ENCODE measurements at regions not wholly inside any gene's neighbourhood (a gene's known extent, or its start where the extent isn't known, plus 50 kb on each side); places are given as distances from the start of the nearest gene placed in this dataset.
A peak's percentile ranks its signal among the peaks of the same experiment; 100 is the strongest.

DNA sequence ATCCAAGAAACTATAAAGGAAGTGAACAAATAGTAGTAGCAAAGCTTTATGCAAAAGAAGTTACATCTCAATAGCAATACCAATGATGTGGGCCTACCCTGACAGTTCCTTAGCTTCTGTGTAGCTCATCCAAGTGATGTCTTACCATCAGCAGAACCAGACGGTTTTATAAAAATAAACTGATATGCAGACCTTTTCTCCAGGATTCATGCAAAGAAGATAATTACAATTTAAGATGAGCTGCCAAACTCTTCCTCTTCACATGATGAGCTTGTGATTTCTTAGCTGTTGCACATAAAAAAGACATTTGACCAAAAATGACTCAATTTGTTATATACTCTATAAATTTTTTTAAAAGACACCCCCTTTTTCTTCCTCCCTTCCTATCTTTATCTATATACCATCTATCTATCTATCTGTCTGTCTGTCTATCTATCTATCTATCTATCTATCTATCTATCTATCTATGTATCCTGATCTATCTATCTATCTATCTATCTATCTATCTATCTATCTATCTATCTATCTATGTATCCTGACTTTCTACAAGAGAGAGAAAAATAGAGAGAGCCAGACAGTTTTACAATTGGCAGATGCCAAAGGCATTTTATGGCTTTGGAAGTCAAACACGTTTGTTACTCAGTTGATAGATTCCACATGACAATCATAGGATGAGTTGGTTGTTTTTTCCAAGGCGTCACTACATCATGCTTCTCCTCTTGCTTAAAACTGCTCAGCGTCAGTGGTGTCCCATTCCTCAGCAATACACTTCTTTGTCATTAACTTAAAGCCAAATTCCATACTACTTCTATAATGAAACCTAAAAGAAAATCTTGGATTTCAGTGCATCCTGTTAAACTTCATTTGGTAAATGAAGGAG, 65.9 kb upstream of the ACTR3 start:
- CTCF ChIA-PET (ENCODE audit: low intra/inter-chr PET ratio): no interaction called here
- WGBS (ENCODE audit: insufficient coverage, low coverage, missing lambda C conversion rate): 26% methylated on average over 4 of the region's 4 CpGs
- no TSS peak for BruUV-seq (replicated peaks)
- no peaks in the 10 kb centered on the region for H3K9me1 ChIP-seq (ENCODE audit: control insufficient read depth, insufficient read depth, low read length)
- no peak for ATAC-seq
- H3K9me3 ChIP-seq (replicated peaks; ENCODE audit: control insufficient read depth, insufficient read depth, low read depth, low read length): no peaks in the 10 kb centered on the region
- TF ChIP-seq GATAD2B (IDR thresholded peaks at IDR 0.05; ENCODE audit: borderline replicate concordance): peak; percentile 63; the same call in 1 of the 2 replicates
- peak; percentile 94 for TF ChIP-seq DACH1 (IDR thresholded peaks at IDR 0.05; ENCODE audit: partially characterized antibody)
- TF ChIP-seq, protein P1, sequence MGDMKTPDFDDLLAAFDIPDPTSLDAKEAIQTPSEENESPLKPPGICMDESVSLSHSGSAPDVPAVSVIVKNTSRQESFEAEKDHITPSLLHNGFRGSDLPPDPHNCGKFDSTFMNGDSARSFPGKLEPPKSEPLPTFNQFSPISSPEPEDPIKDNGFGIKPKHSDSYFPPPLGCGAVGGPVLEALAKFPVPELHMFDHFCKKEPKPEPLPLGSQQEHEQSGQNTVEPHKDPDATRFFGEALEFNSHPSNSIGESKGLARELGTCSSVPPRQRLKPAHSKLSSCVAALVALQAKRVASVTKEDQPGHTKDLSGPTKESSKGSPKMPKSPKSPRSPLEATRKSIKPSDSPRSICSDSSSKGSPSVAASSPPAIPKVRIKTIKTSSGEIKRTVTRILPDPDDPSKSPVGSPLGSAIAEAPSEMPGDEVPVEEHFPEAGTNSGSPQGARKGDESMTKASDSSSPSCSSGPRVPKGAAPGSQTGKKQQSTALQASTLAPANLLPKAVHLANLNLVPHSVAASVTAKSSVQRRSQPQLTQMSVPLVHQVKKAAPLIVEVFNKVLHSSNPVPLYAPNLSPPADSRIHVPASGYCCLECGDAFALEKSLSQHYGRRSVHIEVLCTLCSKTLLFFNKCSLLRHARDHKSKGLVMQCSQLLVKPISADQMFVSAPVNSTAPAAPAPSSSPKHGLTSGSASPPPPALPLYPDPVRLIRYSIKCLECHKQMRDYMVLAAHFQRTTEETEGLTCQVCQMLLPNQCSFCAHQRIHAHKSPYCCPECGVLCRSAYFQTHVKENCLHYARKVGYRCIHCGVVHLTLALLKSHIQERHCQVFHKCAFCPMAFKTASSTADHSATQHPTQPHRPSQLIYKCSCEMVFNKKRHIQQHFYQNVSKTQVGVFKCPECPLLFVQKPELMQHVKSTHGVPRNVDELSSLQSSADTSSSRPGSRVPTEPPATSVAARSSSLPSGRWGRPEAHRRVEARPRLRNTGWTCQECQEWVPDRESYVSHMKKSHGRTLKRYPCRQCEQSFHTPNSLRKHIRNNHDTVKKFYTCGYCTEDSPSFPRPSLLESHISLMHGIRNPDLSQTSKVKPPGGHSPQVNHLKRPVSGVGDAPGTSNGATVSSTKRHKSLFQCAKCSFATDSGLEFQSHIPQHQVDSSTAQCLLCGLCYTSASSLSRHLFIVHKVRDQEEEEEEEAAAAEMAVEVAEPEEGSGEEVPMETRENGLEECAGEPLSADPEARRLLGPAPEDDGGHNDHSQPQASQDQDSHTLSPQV (IDR thresholded peaks at IDR 0.05): no peak
- no peak for TF ChIP-seq TEAD1 (CRISPR knock-in tag; IDR thresholded peaks at IDR 0.05)
- no peak for TF ChIP-seq PRDM10 (IDR thresholded peaks at IDR 0.05; ENCODE audit: partially characterized antibody)
- no peaks in the 10 kb centered on the region for H3K27me3 ChIP-seq (ENCODE audit: control insufficient read depth in 2 of 2, insufficient read depth in 2 of 2, low read length in 2 of 2)
- intact Hi-C loops (cut with micrococcal nuclease): loop anchor here (5.0 kb wide), 1 partner anchor 68 kb away; the partner anchor contains the start of gene ACTR3
- in situ Hi-C loops (cut with MboI): no loop called here
- FAIRE-seq: no peak
- peaks cover 0 to 10% of the 10 kb centered on the region in 2 experiments; a peak in 3 of 5 replicates for H3K4me1 ChIP-seq (replicated peaks in 1 of 2; ENCODE audit: control insufficient read depth in 2 of 2, insufficient read depth in 2 of 2, low read length in 2 of 2)
- no peak overlapping the region for H3K27ac ChIP-seq (ENCODE audit: extremely low read depth, low read depth, low read length)
- no peak overlapping the region for H3K9ac ChIP-seq (ENCODE audit: insufficient read depth in 1 of 2, low read depth in 2 of 2, low read length in 2 of 2)
- H2AFZ ChIP-seq (ENCODE audit: low read depth, low read length): no peak overlapping the region
- H3K4me2 ChIP-seq (ENCODE audit: insufficient read depth, low read length): no peak overlapping the region
- H4K20me1 ChIP-seq (replicated peaks; ENCODE audit: control insufficient read depth, insufficient read depth, low read length): no peaks in the 10 kb centered on the region
- H3K36me3 ChIP-seq (ENCODE audit: control insufficient read depth, insufficient read depth, low read length): no peaks in the 10 kb centered on the region
- POLR2A ChIA-PET: no interaction called here
- H3K79me2 ChIP-seq (ENCODE audit: control insufficient read depth, insufficient read depth, low read length): no peaks in the 10 kb centered on the region
- no peak for DNase-seq (ENCODE audit: extremely low read depth in 1 of 4, low spot score in 3 of 4)
- H3K4me3 ChIP-seq: no peak overlapping the region
